H1 (cell line): ENCODE measurements at regions not wholly inside any gene's neighbourhood (a gene's known extent, or its start where the extent isn't known, plus 50 kb on each side); places are given as distances from the start of the nearest gene placed in this dataset.

Experiments
- CTCF ChIA-PET: fragments of 300-600 bp; sonication (Branson Sonifier 250); formaldehyde crosslinking; loops from one replicate; lab custom pipeline; 2021; ENCODE audit not compliant: partially characterized antibody; lab: Charles Lee
- POLR2A ChIA-PET: fragments of 300-600 bp; sonication (Branson Sonifier 250); formaldehyde crosslinking; loops from one replicate; lab custom pipeline; 2021; ENCODE audit warnings: inconsistent platforms; ENCODE audit not compliant: partially characterized antibody; lab: Charles Lee
- DNase-seq, 2 experiments: peaks; one replicate each; pipeline versions ENCODE4 v3.0.0 to v3.0.0-alpha.2; 2010 to 2022; ENCODE audit warnings: low spot score in 2 of 2, low read depth in 1 of 2, mixed read lengths in 1 of 2
- FAIRE-seq: peaks from 2 replicates; lab custom pipeline; 2011; peaks lifted over from hg19 to GRCh38; lab: Jason Lieb, UNC
- H2AFZ ChIP-seq: 2 replicates; pipeline ENCODE4 v1.8.1; 2012; ENCODE audit warnings: low read length, inconsistent platforms
- H2AK5ac ChIP-seq: 2 replicates; pipeline ENCODE4 v1.6.1; 2013; ENCODE audit warnings: low read depth, low read length
- H2BK120ac ChIP-seq: replicated peaks from 2 replicates; pipeline ENCODE3; 2013; ENCODE audit warnings: low read depth, low read length, inconsistent platforms
- H2BK12ac ChIP-seq: 2 replicates; pipeline ENCODE4 v1.6.1; 2013; ENCODE audit warnings: low read depth, low read length
- H2BK15ac ChIP-seq: 2 replicates; pipeline ENCODE4 v1.6.1; 2013; ENCODE audit warnings: low read length
- H2BK20ac ChIP-seq: 2 replicates; pipeline ENCODE4 v1.6.1; 2013; ENCODE audit warnings: low read length
- H2BK5ac ChIP-seq: 2 replicates; pipeline ENCODE4 v1.6.1; 2013; ENCODE audit warnings: low read depth, low read length
- H3K14ac ChIP-seq: 2 replicates; pipeline ENCODE4 v1.6.1; 2013; ENCODE audit warnings: inconsistent platforms; ENCODE audit not compliant: insufficient read length
- H3K18ac ChIP-seq: 2 replicates; pipeline ENCODE4 v1.6.1; 2013; ENCODE audit warnings: low read length; ENCODE audit errors: extremely low read depth
- H3K23ac ChIP-seq: 2 replicates; pipeline ENCODE4 v1.6.1; 2013; ENCODE audit warnings: inconsistent platforms; ENCODE audit not compliant: insufficient read length
- H3K23me2 ChIP-seq: 2 replicates; pipeline ENCODE4 v1.6.1; 2013; ENCODE audit warnings: low read depth, low read length
- H3K27ac ChIP-seq: 2 replicates; pipeline ENCODE4 v1.6.1; 2011; ENCODE audit warnings: low read depth, low read length, inconsistent platforms
- H3K27me3 ChIP-seq, 4 experiments: replicated peaks in 1 of 4; 1 replicate in 1 of 4; 2 replicates in 3 of 4; pipeline versions ENCODE4 v1.6.1 to v1.8.1; 2011 to 2013; ENCODE audit warnings: low read length in 3 of 4, mild to moderate bottlenecking in 3 of 4, inconsistent platforms in 2 of 4, mixed read lengths in 2 of 4, moderate library complexity in 1 of 4; ENCODE audit not compliant: control insufficient read depth in 3 of 4, insufficient read depth in 3 of 4; ENCODE audit errors: extremely low read depth in 1 of 4
- H3K36me3 ChIP-seq, 4 experiments: 2 replicates each; pipeline versions ENCODE4 v1.6.1 to v1.8.1; 2011 to 2013; ENCODE audit warnings: mild to moderate bottlenecking in 4 of 4, low read length in 3 of 4, moderate library complexity in 2 of 4, control low read depth in 1 of 4, inconsistent platforms in 1 of 4; ENCODE audit not compliant: insufficient read depth in 4 of 4, control insufficient read depth in 2 of 4
- H3K4ac ChIP-seq: replicated peaks from 2 replicates; pipeline ENCODE3; 2013; ENCODE audit warnings: low read length, low read depth, mixed read lengths, inconsistent platforms; ENCODE audit not compliant: insufficient read length
- H3K4me1 ChIP-seq, 4 experiments: replicated peaks in 1 of 4; 1 replicate in 1 of 4; 2 replicates in 3 of 4; pipeline versions ENCODE4 v1.6.1 to v1.8.1; 2011 to 2013; ENCODE audit warnings: low read length in 3 of 4, inconsistent platforms in 2 of 4, mixed read lengths in 1 of 4; ENCODE audit not compliant: insufficient read depth in 4 of 4, control insufficient read depth in 3 of 4
- H3K4me2 ChIP-seq, 2 experiments: 2 replicates each; pipeline versions ENCODE4 v1.6.1 to v1.8.1; 2011 to 2013; ENCODE audit warnings: low read depth in 2 of 2, low read length in 2 of 2, control low read depth in 1 of 2, inconsistent platforms in 1 of 2, mild to moderate bottlenecking in 1 of 2; ENCODE audit not compliant: insufficient read depth in 1 of 2
- H3K4me3 ChIP-seq, 4 experiments: fragments of 200-600, 300-600 bp in 1 of 4; sonication (generic), shearing (Covaris generic), sonication (Bioruptor Twin) in 1 of 4; 2 replicates each; pipeline versions ENCODE4 v1.5.1 to v1.8.1; 2011 to 2016; ENCODE audit warnings: low read length in 4 of 4, low read depth in 3 of 4, control low read depth in 2 of 4, inconsistent platforms in 2 of 4, mild to moderate bottlenecking in 2 of 4, mixed read lengths in 1 of 4, moderate library complexity in 1 of 4; ENCODE audit not compliant: insufficient read depth in 2 of 4; ENCODE audit errors: extremely low read depth in 1 of 4
- H3K56ac ChIP-seq: replicated peaks from 2 replicates; pipeline ENCODE3; 2013; ENCODE audit warnings: low read depth, mild to moderate bottlenecking, mixed read lengths, low read length, inconsistent platforms; ENCODE audit not compliant: insufficient read length
- H3K79me1 ChIP-seq: 2 replicates; pipeline ENCODE4 v1.6.1; 2013; ENCODE audit warnings: low read depth, low read length, control low read depth
- H3K79me2 ChIP-seq, 2 experiments: 2 replicates each; pipeline versions ENCODE4 v1.6.1 to v1.8.1; 2012 to 2013; ENCODE audit warnings: low read length in 2 of 2, mild to moderate bottlenecking in 2 of 2, inconsistent platforms in 1 of 2; ENCODE audit not compliant: insufficient read depth in 2 of 2, control insufficient read depth in 1 of 2
- H3K9ac ChIP-seq, 4 experiments: replicated peaks in 1 of 4; 1 replicate in 1 of 4; 2 replicates in 3 of 4; pipeline versions ENCODE4 v1.6.1 to v1.8.1; 2011 to 2013; ENCODE audit warnings: low read depth in 3 of 4, low read length in 3 of 4, control low read depth in 2 of 4, mild to moderate bottlenecking in 2 of 4, moderate library complexity in 2 of 4, inconsistent platforms in 1 of 4; ENCODE audit errors: extremely low read depth in 1 of 4
- H3K9me3 ChIP-seq, 2 experiments: 2 replicates each; pipeline versions ENCODE4 v1.6.1 to v1.8.1; 2012 to 2013; ENCODE audit warnings: mild to moderate bottlenecking in 2 of 2, moderate library complexity in 2 of 2, control low read depth in 1 of 2, inconsistent platforms in 1 of 2, low read depth in 1 of 2, low read length in 1 of 2, mixed read lengths in 1 of 2; ENCODE audit not compliant: insufficient read depth in 2 of 2
- H4K20me1 ChIP-seq, 2 experiments: replicated peaks in 1 of 2; 2 replicates each; pipeline versions ENCODE3 to v1.8.1; 2011 to 2013; ENCODE audit warnings: inconsistent platforms in 2 of 2, low read length in 2 of 2, mild to moderate bottlenecking in 1 of 2; ENCODE audit not compliant: insufficient read depth in 2 of 2, control insufficient read depth in 1 of 2
- H4K5ac ChIP-seq: 2 replicates; pipeline ENCODE4 v1.6.1; 2013; ENCODE audit warnings: low read length, low read depth, mixed read lengths, inconsistent platforms; ENCODE audit not compliant: insufficient read length
- H4K8ac ChIP-seq: 2 replicates; pipeline ENCODE4 v1.8.0; 2013; ENCODE audit warnings: mild to moderate bottlenecking, moderate library complexity, low read length, inconsistent platforms; ENCODE audit not compliant: insufficient read depth; ENCODE audit errors: extremely low read depth
- H4K91ac ChIP-seq: replicated peaks from 2 replicates; pipeline ENCODE3; 2013; ENCODE audit warnings: low read length, mixed read lengths, inconsistent platforms; ENCODE audit not compliant: insufficient read length
- CBX8 ChIP-seq: fragments of 300-800, 300-1000 bp; sonication (generic); IDR thresholded peaks from 2 replicates; pipeline ENCODE4 v1.7.1; 2016; ENCODE audit warnings: low read depth, low read length, borderline replicate concordance
- EP300 ChIP-seq, 2 experiments: IDR thresholded peaks; 1 replicate in 1 of 2; 2 replicates in 1 of 2; pipeline ENCODE4 v1.6.1; 2011 to 2012; ENCODE audit warnings: low read depth in 2 of 2, low read length in 2 of 2, mild to moderate bottlenecking in 2 of 2, borderline replicate concordance in 1 of 2, inconsistent platforms in 1 of 2, moderate library complexity in 1 of 2
- GABPA ChIP-seq: IDR thresholded peaks from 2 replicates; pipeline ENCODE4 v1.6.1; 2011; ENCODE audit warnings: mild to moderate bottlenecking, low read length, moderate library complexity, borderline replicate concordance; ENCODE audit not compliant: insufficient read depth
- JUND ChIP-seq: IDR thresholded peaks from 2 replicates; pipeline ENCODE4 v1.6.1; 2011; ENCODE audit warnings: mild to moderate bottlenecking, improper control_type of control experiment, low read length
- RFX5 ChIP-seq: IDR thresholded peaks from 2 replicates; pipeline ENCODE4 v1.6.1; 2011; ENCODE audit warnings: low read depth, low read length, improper control_type of control experiment, borderline replicate concordance
- RNF2 ChIP-seq: fragments of 200-900, 300-1000 bp; sonication (generic); IDR thresholded peaks from 2 replicates; pipeline ENCODE4 v1.7.1; 2016; ENCODE audit warnings: borderline replicate concordance, low read depth, mild to moderate bottlenecking, antibody characterized with exemption, low read length; ENCODE audit not compliant: poor library complexity, severe bottlenecking; ENCODE audit errors: missing control alignments
- RXRA ChIP-seq: IDR thresholded peaks from 2 replicates; pipeline ENCODE4 v1.6.1; 2011; ENCODE audit warnings: low read depth, mild to moderate bottlenecking, low read length, moderate library complexity; ENCODE audit not compliant: insufficient read depth
- SIN3A ChIP-seq, 2 experiments: IDR thresholded peaks in 1 of 2; conservative IDR thresholded peaks in 1 of 2; 2 replicates each; pipeline ENCODE4 v1.6.1; 2011 to 2012; ENCODE audit warnings: low read length in 2 of 2, improper control_type of control experiment in 1 of 2, low read depth in 1 of 2, mild to moderate bottlenecking in 1 of 2
- SIX5 ChIP-seq: IDR thresholded peaks from 2 replicates; pipeline ENCODE4 v1.6.1; 2011; ENCODE audit warnings: mild to moderate bottlenecking, low read depth, low read length
- SP4 ChIP-seq: IDR thresholded peaks from 2 replicates; pipeline ENCODE4 v1.6.1; 2012; ENCODE audit warnings: low read length, inconsistent platforms
- SRF ChIP-seq: IDR thresholded peaks from 2 replicates; pipeline ENCODE4 v1.6.1; 2011; ENCODE audit warnings: mild to moderate bottlenecking, low read depth, low read length, moderate library complexity
- YY1 ChIP-seq: IDR thresholded peaks from 2 replicates; pipeline ENCODE4 v1.6.1; 2011; ENCODE audit warnings: low read depth, mild to moderate bottlenecking, low read length
- WGBS, 2 experiments: shearing (Covaris generic) in 1 of 2; methylation state at CpG; one replicate each; pipeline versions ENCODE4 v1.1.6 to v1.1.7; 2013 to 2015; ENCODE audit warnings: low lambda C conversion rate in 2 of 2, mixed read lengths in 2 of 2, inconsistent platforms in 1 of 2, low coverage in 1 of 2, missing lambda C conversion rate in 1 of 2; ENCODE audit not compliant: insufficient replicate concordance in 2 of 2, insufficient coverage in 1 of 2, insufficient read length in 1 of 2; ENCODE audit errors: extremely low coverage in 1 of 2, missing lambda C conversion rate in 1 of 2; 5-methylcytosine and 5-hydroxymethylcytosine counted together
- TF ChIP-seq, protein P1 (sequence below): IDR thresholded peaks from 2 replicates; pipeline ENCODE4 v1.6.1; 2012; ENCODE audit warnings: low read length, inconsistent platforms

DNA sequence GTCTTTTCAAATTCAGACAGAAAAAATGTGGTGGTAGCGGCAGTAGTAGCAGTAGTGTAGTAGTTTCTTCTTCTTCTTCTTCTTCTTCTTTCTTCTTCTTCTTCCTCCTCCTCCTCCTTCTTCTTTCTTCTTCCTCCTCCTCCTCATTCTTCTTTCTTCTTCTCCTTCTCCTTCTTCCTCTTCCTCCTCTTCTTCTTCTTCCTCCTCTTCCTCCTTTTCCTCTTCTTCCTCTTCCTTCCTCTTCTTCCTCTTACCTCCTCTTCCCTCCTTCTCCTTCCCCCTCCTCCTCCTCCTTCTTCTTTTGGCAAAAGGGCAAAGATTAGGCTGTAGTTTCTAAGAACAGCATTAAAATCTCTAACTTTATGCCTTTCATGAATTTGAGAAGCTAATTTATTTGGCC is 59.6 kb upstream of the INSM2 start:
- Histone ChIP-seq H4K91ac (no peak overlapping the region), H3K27ac (no peak overlapping the region), H3K14ac (no peak overlapping the region), H3K4me1 (no peaks in the 10 kb centered on the region), H3K9me3 (no peaks in the 10 kb centered on the region), H4K20me1 (no peaks in the 10 kb centered on the region), H2BK20ac (no peak overlapping the region), H3K79me2 (no peaks in the 10 kb centered on the region), H3K4me2 (no peak overlapping the region), H2BK15ac (no peak overlapping the region), H4K8ac (no peak overlapping the region), H4K5ac (no peak overlapping the region), H2AK5ac (no peak overlapping the region), H3K79me1 (no peaks in the 10 kb centered on the region), H2BK5ac (no peak overlapping the region), H2BK120ac (no peak overlapping the region), H2BK12ac (no peak overlapping the region), H3K23ac (no peak overlapping the region), H3K56ac (no peak overlapping the region), H3K23me2 (no peaks in the 10 kb centered on the region), H2AFZ (no peak overlapping the region), H3K18ac (no peak overlapping the region), H3K27me3 (no peaks in the 10 kb centered on the region), H3K36me3 (no peaks in the 10 kb centered on the region), H3K4ac (no peak overlapping the region), H3K9ac (no peak overlapping the region), H3K4me3 (no peak overlapping the region)
- DNase-seq (no peak), FAIRE-seq (no peak)
- ChIA-PET CTCF (interaction anchor here (0.6 to 0.7 kb wide), 3 partner anchors 22 to 739 kb away, joined by 3 to 4 read pairs (median 3); no protein-coding TSS in a partner anchor), POLR2A (no interaction called here)
- whole genome bisulfite sequencing, 2 experiments = 80% methylated on average over 1 of the region's 1 CpG; no CpG with 5 or more reads in 1 of the 2 experiments
- TF ChIP-seq SRF (no peak), GABPA (no peak), RFX5 (no peak), SIX5 (no peak), YY1 (no peak), RNF2 (no peak), SIN3A (conservative IDR thresholded peaks at IDR 0.05 in 1 of 2, IDR thresholded peaks at IDR 0.05 in 1 of 2; ENCODE audit: low read depth in 1 of 2, low read length in 2 of 2) (no peak), EP300 (IDR thresholded peaks at IDR 0.05; ENCODE audit: borderline replicate concordance in 1 of 2, low read depth in 2 of 2, low read length in 2 of 2) (no peak), RXRA (no peak), SP4 (no peak), JUND (no peak), CBX8 (no peak)
- TF ChIP-seq, protein P1, sequence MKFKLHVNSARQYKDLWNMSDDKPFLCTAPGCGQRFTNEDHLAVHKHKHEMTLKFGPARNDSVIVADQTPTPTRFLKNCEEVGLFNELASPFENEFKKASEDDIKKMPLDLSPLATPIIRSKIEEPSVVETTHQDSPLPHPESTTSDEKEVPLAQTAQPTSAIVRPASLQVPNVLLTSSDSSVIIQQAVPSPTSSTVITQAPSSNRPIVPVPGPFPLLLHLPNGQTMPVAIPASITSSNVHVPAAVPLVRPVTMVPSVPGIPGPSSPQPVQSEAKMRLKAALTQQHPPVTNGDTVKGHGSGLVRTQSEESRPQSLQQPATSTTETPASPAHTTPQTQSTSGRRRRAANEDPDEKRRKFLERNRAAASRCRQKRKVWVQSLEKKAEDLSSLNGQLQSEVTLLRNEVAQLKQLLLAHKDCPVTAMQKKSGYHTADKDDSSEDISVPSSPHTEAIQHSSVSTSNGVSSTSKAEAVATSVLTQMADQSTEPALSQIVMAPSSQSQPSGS = no peak
